ENCODE measurements at regions not wholly inside any gene's neighbourhood (a gene's known extent, or its start where the extent isn't known, plus 50 kb on each side); places are given as distances from the start of the nearest gene placed in this dataset.

DNA sequence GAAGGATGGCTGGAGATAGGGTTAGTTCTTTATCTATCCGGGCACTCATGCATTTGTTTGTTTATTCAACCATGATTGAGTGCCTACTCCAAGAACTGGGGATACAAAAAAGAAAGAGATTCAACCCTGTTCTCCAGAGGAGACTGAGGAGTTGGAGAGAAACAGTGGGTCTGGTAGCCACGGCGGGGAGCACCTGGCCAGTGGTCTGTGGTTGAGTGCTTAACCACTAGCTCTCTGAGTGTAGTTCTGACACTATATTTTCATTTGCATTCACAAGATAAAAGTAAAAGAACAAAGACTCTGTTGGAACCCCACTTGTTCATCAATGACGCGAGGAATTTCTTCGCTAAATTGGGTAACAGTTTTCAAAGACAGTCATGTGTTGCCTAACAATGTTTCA lies 295.5 kb upstream of the MSX2 start (continued):
- TF ChIP-seq, protein P1, sequence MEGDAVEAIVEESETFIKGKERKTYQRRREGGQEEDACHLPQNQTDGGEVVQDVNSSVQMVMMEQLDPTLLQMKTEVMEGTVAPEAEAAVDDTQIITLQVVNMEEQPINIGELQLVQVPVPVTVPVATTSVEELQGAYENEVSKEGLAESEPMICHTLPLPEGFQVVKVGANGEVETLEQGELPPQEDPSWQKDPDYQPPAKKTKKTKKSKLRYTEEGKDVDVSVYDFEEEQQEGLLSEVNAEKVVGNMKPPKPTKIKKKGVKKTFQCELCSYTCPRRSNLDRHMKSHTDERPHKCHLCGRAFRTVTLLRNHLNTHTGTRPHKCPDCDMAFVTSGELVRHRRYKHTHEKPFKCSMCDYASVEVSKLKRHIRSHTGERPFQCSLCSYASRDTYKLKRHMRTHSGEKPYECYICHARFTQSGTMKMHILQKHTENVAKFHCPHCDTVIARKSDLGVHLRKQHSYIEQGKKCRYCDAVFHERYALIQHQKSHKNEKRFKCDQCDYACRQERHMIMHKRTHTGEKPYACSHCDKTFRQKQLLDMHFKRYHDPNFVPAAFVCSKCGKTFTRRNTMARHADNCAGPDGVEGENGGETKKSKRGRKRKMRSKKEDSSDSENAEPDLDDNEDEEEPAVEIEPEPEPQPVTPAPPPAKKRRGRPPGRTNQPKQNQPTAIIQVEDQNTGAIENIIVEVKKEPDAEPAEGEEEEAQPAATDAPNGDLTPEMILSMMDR (IDR thresholded peaks at IDR 0.05; ENCODE audit: low read depth, low read length, missing input control): no peak
- TF ChIP-seq, protein P2, sequence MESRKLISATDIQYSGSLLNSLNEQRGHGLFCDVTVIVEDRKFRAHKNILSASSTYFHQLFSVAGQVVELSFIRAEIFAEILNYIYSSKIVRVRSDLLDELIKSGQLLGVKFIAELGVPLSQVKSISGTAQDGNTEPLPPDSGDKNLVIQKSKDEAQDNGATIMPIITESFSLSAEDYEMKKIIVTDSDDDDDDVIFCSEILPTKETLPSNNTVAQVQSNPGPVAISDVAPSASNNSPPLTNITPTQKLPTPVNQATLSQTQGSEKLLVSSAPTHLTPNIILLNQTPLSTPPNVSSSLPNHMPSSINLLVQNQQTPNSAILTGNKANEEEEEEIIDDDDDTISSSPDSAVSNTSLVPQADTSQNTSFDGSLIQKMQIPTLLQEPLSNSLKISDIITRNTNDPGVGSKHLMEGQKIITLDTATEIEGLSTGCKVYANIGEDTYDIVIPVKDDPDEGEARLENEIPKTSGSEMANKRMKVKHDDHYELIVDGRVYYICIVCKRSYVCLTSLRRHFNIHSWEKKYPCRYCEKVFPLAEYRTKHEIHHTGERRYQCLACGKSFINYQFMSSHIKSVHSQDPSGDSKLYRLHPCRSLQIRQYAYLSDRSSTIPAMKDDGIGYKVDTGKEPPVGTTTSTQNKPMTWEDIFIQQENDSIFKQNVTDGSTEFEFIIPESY (IDR thresholded peaks at IDR 0.05): no peak
- TF ChIP-seq FOXA2 (IDR thresholded peaks at IDR 0.05): no peak
- no peak for TF ChIP-seq NR2F2 (IDR thresholded peaks at IDR 0.05)
- TF ChIP-seq YY1 (IDR thresholded peaks at IDR 0.05): no peak
- TF ChIP-seq HNF4A (conservative IDR thresholded peaks at IDR 0.05): no peak

DNA sequence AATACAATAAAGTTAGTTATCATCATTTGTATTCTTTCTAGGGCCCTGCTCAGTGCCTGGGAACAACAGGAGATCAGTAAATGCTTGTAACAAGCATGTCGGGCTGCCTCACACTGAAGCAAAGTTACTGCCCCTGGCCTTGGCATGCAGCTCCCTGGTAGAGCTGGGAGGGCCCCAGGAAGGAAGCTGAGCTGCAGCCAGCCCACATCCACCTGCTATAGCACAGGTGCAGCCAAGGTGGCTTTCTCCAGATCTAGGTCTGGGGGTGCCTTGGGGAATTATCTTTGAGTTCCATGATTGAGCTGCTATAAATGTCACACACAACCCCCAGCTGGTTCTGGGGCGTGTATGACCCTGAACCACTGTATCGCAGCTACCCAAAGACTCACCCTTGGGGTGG lies 293.4 kb upstream of the MSX2 start:
- Histone ChIP-seq H3K27ac (ENCODE audit: low read depth in 1 of 2, low read length in 2 of 2) (no peak overlapping the region), H3K9ac (ENCODE audit: low read depth in 1 of 2, low read length in 2 of 2) (no peak overlapping the region), H3K27me3 (ENCODE audit: control insufficient read depth in 4 of 4, insufficient read depth in 4 of 4, low read length in 3 of 4) (peaks cover 0 to 5% (median 2%) of the 10 kb centered on the region in 4 donors), H3K36me3 (ENCODE audit: control insufficient read depth in 4 of 4, insufficient read depth in 3 of 4, low read depth in 1 of 4, low read length in 3 of 4) (no peaks in the 10 kb centered on the region), H3K9me3 (ENCODE audit: control insufficient read depth in 4 of 4, low read length in 3 of 4) (no peaks in the 10 kb centered on the region), H3K4me1 (ENCODE audit: control insufficient read depth in 4 of 4, insufficient read depth in 4 of 4, low read length in 3 of 4) (no peaks in the 10 kb centered on the region), H3K4me3 (ENCODE audit: low read depth in 1 of 3, low read length in 3 of 3) (no peak overlapping the region)
- no peak for DNase-seq (ENCODE audit: low spot score)
- no peak for TF ChIP-seq SP1 (IDR thresholded peaks at IDR 0.05)
- TF ChIP-seq, protein P3, sequence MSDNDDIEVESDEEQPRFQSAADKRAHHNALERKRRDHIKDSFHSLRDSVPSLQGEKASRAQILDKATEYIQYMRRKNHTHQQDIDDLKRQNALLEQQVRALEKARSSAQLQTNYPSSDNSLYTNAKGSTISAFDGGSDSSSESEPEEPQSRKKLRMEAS (IDR thresholded peaks at IDR 0.05): no peak
- TF ChIP-seq, protein P2 (IDR thresholded peaks at IDR 0.05): no peak
- WGBS: 79% methylated on average over 3 of the region's 3 CpGs

DNA sequence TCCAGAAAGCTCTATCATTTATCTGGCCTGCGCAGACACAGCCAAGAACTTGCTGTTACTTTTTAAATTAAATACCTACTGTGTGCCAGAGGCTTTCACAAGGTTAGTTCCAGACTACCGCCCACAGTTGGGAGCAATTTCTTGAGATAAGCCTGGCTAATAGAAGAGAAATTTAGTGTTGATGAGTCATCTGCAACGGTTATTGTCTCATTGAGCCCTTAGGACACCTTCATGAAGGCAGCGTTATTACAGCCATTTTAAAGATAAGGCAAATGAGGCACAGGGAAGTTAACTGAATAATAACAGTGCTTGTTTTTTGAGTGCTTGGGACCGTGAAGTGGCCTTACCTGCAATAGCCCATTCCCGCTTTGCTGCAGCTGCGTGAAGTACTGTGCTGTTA lies 292.9 kb upstream of the MSX2 start:
- Histone ChIP-seq H3K27me3 (ENCODE audit: control insufficient read depth in 4 of 4, insufficient read depth in 4 of 4, low read length in 3 of 4) (peaks cover 0 to 6% (median 2%) of the 10 kb centered on the region in 4 donors), H3K36me3 (ENCODE audit: control insufficient read depth in 4 of 4, insufficient read depth in 3 of 4, low read depth in 1 of 4, low read length in 3 of 4) (no peaks in the 10 kb centered on the region), H3K9ac (ENCODE audit: low read depth in 1 of 2, low read length in 2 of 2) (no peak overlapping the region), H3K9me3 (ENCODE audit: control insufficient read depth in 4 of 4, low read length in 3 of 4) (no peaks in the 10 kb centered on the region), H3K4me1 (ENCODE audit: control insufficient read depth in 4 of 4, insufficient read depth in 4 of 4, low read length in 3 of 4) (no peaks in the 10 kb centered on the region), H3K27ac (ENCODE audit: low read depth in 1 of 2, low read length in 2 of 2) (no peak overlapping the region), H3K4me3 (ENCODE audit: low read depth in 1 of 3, low read length in 3 of 3) (no peak overlapping the region)
- DNase-seq (ENCODE audit: low spot score): no peak
- WGBS: 70% methylated on average over 7 of the region's 7 CpGs
- TF ChIP-seq YY1 (IDR thresholded peaks at IDR 0.05) (no peak), HNF4G (IDR thresholded peaks at IDR 0.05) (no peak), NR2F2 (IDR thresholded peaks at IDR 0.05) (no peak), SP1 (IDR thresholded peaks at IDR 0.05) (no peak), RXRA (IDR thresholded peaks at IDR 0.05) (no peak), FOXA2 (IDR thresholded peaks at IDR 0.05) (no peak), FOXA1 (IDR thresholded peaks at IDR 0.05) (no peak), GABPA (IDR thresholded peaks at IDR 0.05 in 1 of 2, conservative IDR thresholded peaks at IDR 0.05 in 1 of 2) (no peak), JUND (IDR thresholded peaks at IDR 0.05) (no peak), RAD21 (IDR thresholded peaks at IDR 0.05) (no peak), TAF1 (conservative IDR thresholded peaks at IDR 0.05) (no peak), EGR1 (IDR thresholded peaks at IDR 0.05; ENCODE audit: low read depth in 2 of 2) (no peak)
- TF ChIP-seq, protein P4, sequence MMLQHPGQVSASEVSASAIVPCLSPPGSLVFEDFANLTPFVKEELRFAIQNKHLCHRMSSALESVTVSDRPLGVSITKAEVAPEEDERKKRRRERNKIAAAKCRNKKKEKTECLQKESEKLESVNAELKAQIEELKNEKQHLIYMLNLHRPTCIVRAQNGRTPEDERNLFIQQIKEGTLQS (IDR thresholded peaks at IDR 0.05): no peak
- TF ChIP-seq, protein P2 (IDR thresholded peaks at IDR 0.05): no peak
- TF ChIP-seq, protein P1 (IDR thresholded peaks at IDR 0.05; ENCODE audit: low read depth, low read length, missing input control): no peak
